Stimulated activated CD8-positive, alpha-beta memory T cell treated with anti-CD3 and anti-CD28 coated beads, Interleukin-7, amount 100 ng/mL, for 1 hour (primary cell): ENCODE measurements at regions not wholly inside any gene's neighbourhood (a gene's known extent, or its start where the extent isn't known, plus 50 kb on each side); places are given as distances from the start of the nearest gene placed in this dataset.
"Not testable (repeated sequence)": the region's sequence is repeated elsewhere in the genome, so short reads cannot be mapped to it uniquely, and the experiment has no call there.

ENCODE experiments used
- DNase-seq, 2 donors: peaks; one replicate each; pipeline ENCODE4 v3.0.0-alpha.2; 2020; ENCODE audit warnings: low read depth in 2 of 2

GRCh38 chr21:28704746-28705145 lies 287.9 kb downstream of the LTN1 start:
- DNase-seq, result no peak

GRCh38 chr21:28703861-28704260 lies 288.8 kb downstream of the LTN1 start:
- DNase-seq, result no peak

GRCh38 chr21:28699596-28700259 lies 292.9 kb downstream of the LTN1 start:
- no peak for DNase-seq

GRCh38 chr21:28699186-28699585 lies 293.5 kb downstream of the LTN1 start:
- DNase-seq, result no peak

GRCh38 chr21:28696844-28697410 lies 295.8 kb downstream of the LTN1 start:
- DNase-seq, result no peak

- DNase-seq, result no peak
These were observed 299.2 kb downstream of the LTN1 start for GRCh38 chr21:28693476-28693875.

- no peak for DNase-seq
These were observed 302.5 kb downstream of the LTN1 start for GRCh38 chr21:28690196-28690595.

- no peak for DNase-seq
These were observed 304.3 kb downstream of the LTN1 start for GRCh38 chr21:28688381-28688780.

GRCh38 chr21:28687586-28687985 lies 305.1 kb downstream of the LTN1 start:
- no peak for DNase-seq

- no peak for DNase-seq
These were observed 308.5 kb downstream of the LTN1 start for GRCh38 chr21:28683982-28684752.

- not testable (repeated sequence) for DNase-seq
These were observed 309.8 kb downstream of the LTN1 start for GRCh38 chr21:28682884-28683283.

- not testable (repeated sequence) for DNase-seq
These were observed 315.6 kb downstream of the LTN1 start for GRCh38 chr21:28677096-28677495.

- DNase-seq, result no peak
These were observed 317.2 kb downstream of the LTN1 start for GRCh38 chr21:28675331-28676041.

- DNase-seq, result no peak
These were observed 317.9 kb downstream of the LTN1 start for GRCh38 chr21:28674763-28675162.

GRCh38 chr21:28671549-28672195 lies 321.0 kb downstream of the LTN1 start:
- no peak for DNase-seq

GRCh38 chr21:28669971-28670653 lies 322.6 kb downstream of the LTN1 start:
- no peak for DNase-seq

- DNase-seq, result no peak
These were observed 323.4 kb downstream of the LTN1 start for GRCh38 chr21:28669321-28669720.

- no peak for DNase-seq
These were observed 328.9 kb downstream of the LTN1 start for GRCh38 chr21:28663754-28664153.

GRCh38 chr21:28663111-28663693 lies 329.5 kb downstream of the LTN1 start:
- DNase-seq, result no peak

- DNase-seq, result no peak
These were observed 335.1 kb downstream of the LTN1 start for GRCh38 chr21:28657566-28657965.

GRCh38 chr21:28655471-28655870 lies 337.2 kb downstream of the LTN1 start:
- no peak for DNase-seq
